Activated T-cell treated with anti-CD3 and anti-CD28 coated beads, Interleukin-2, amount 50 U/mL, for 48 hours (primary cell): ENCODE measurements at regions not wholly inside any gene's neighbourhood (a gene's known extent, or its start where the extent isn't known, plus 50 kb on each side); places are given as distances from the start of the nearest gene placed in this dataset.

Experiments used
- DNase-seq, 2 experiments: peaks; one replicate each; pipeline ENCODE4 v3.0.0-alpha.2; 2020

- DNase-seq: no peak
Observed at GRCh38 chr9:7228726-7229125, 471.0 kb downstream of the KDM4C start.

GRCh38 chr9:7227951-7228350, 470.2 kb downstream of the KDM4C start:
- no peak for DNase-seq

GRCh38 chr9:7226007-7226640, 468.4 kb downstream of the KDM4C start:
- DNase-seq: no peak
